Neural cell (in vitro differentiated cells): ENCODE measurements at regions not wholly inside any gene's neighbourhood (a gene's known extent, or its start where the extent isn't known, plus 50 kb on each side); places are given as distances from the start of the nearest gene placed in this dataset.

Source experiments
- H2AFZ ChIP-seq: fragments of 200-600, 300-800 bp; sonication (generic), shearing (Covaris generic); 2 replicates; pipeline ENCODE4 v1.6.0; 2014; ENCODE audit warnings: low read depth, mild to moderate bottlenecking, antibody characterized with exemption, low read length, moderate library complexity
- H3F3A ChIP-seq: fragments of 200-600 bp; shearing (Covaris generic); 2 replicates; pipeline ENCODE4 v1.6.1; 2016; ENCODE audit warnings: mild to moderate bottlenecking, moderate library complexity, mixed read lengths, antibody characterized with exemption, low read length; ENCODE audit not compliant: insufficient read depth, poor library complexity, severe bottlenecking
- H3K27ac ChIP-seq: fragments of 200-600, 300-800 bp; sonication (generic), shearing (Covaris generic); 2 replicates; pipeline ENCODE4 v1.5.1; 2014; ENCODE audit warnings: mild to moderate bottlenecking, low read length, moderate library complexity
- H3K27me3 ChIP-seq: fragments of 300-800, 200-600 bp; sonication (generic), shearing (Covaris generic); 2 replicates; pipeline ENCODE4 v1.6.0; 2014; ENCODE audit warnings: mild to moderate bottlenecking, low read depth, low read length, moderate library complexity; ENCODE audit not compliant: insufficient read depth
- H3K36me3 ChIP-seq: fragments of 300-800, 200-600 bp; sonication (generic), shearing (Covaris generic); 2 replicates; pipeline ENCODE4 v1.5.1; 2014; ENCODE audit warnings: mild to moderate bottlenecking, antibody characterized with exemption, low read length, moderate library complexity; ENCODE audit not compliant: insufficient read depth
- H3K4me2 ChIP-seq: fragments of 300-800, 200-600 bp; sonication (generic), shearing (Covaris generic); 2 replicates; pipeline ENCODE4 v1.6.0; 2014; ENCODE audit warnings: mild to moderate bottlenecking, low read length
- H3K4me3 ChIP-seq: fragments of 300-800, 200-600 bp; sonication (generic), shearing (Covaris generic); 2 replicates; pipeline ENCODE4 v1.5.1; 2014; ENCODE audit warnings: mild to moderate bottlenecking, low read length, moderate library complexity
- H3K79me2 ChIP-seq: fragments of 200-600 bp; shearing (Covaris generic); replicated peaks from 2 replicates; pipeline ENCODE4 v1.6.0; 2014; ENCODE audit warnings: mild to moderate bottlenecking, low read length, moderate library complexity; ENCODE audit not compliant: insufficient read depth
- H3K9ac ChIP-seq: fragments of 300-800, 200-600 bp; sonication (generic), shearing (Covaris generic); 2 replicates; pipeline ENCODE4 v1.6.1; 2016; ENCODE audit warnings: mild to moderate bottlenecking, low read length, mixed read lengths
- H3K9me2 ChIP-seq: fragments of 200-600 bp; shearing (Covaris generic); 2 replicates; pipeline ENCODE4 v1.6.1; 2016; ENCODE audit warnings: mild to moderate bottlenecking, low read length, mixed read lengths; ENCODE audit not compliant: insufficient read depth
- H3K9me3 ChIP-seq: fragments of 200-600, 300-800 bp; sonication (generic), shearing (Covaris generic); 2 replicates; pipeline ENCODE4 v1.6.1; 2016; ENCODE audit warnings: mild to moderate bottlenecking, mixed run types, low read length, moderate library complexity, mixed read lengths
- H4K20me1 ChIP-seq: fragments of 200-600 bp; shearing (Covaris generic); 2 replicates; pipeline ENCODE4 v1.6.1; 2016; ENCODE audit warnings: mild to moderate bottlenecking, mixed run types; ENCODE audit not compliant: insufficient read depth
- EP300 ChIP-seq: fragments of 450-650 bp; conservative IDR thresholded peaks from 2 replicates; pipeline ENCODE4 v1.6.1; 2014; ENCODE audit warnings: antibody characterized with exemption, mild to moderate bottlenecking, moderate library complexity; ENCODE audit not compliant: poor library complexity, severe bottlenecking
- EZH2 ChIP-seq: fragments of 200-600, 300-800 bp; shearing (Covaris generic), sonication (generic); IDR thresholded peaks from 2 replicates; pipeline ENCODE4 v1.6.1; 2014; ENCODE audit warnings: antibody characterized with exemption, low read length, borderline replicate concordance, mild to moderate bottlenecking; ENCODE audit not compliant: insufficient read depth, poor library complexity, severe bottlenecking
- MXI1 ChIP-seq: fragments of 450-650 bp; conservative IDR thresholded peaks from 2 replicates; pipeline ENCODE4 v1.6.1; 2014; ENCODE audit warnings: antibody characterized with exemption, mild to moderate bottlenecking; ENCODE audit not compliant: poor library complexity, severe bottlenecking
- POLR2AphosphoS5 ChIP-seq: IDR thresholded peaks from 2 replicates; pipeline ENCODE4 v1.6.1; 2012
- RAD21 ChIP-seq: fragments of 450-650 bp; conservative IDR thresholded peaks from 2 replicates; pipeline ENCODE4 v1.6.1; 2014; ENCODE audit warnings: antibody characterized with exemption, mild to moderate bottlenecking, moderate library complexity
- SMC3 ChIP-seq: fragments of 450-650 bp; conservative IDR thresholded peaks from 2 replicates; pipeline ENCODE4 v1.6.1; 2014; ENCODE audit warnings: antibody characterized with exemption, mild to moderate bottlenecking, moderate library complexity; ENCODE audit not compliant: poor library complexity
- TAF1 ChIP-seq: IDR thresholded peaks from 2 replicates; pipeline ENCODE4 v1.6.1; 2012; ENCODE audit warnings: low read depth
- TF ChIP-seq, protein P1 (sequence below): fragments of 450-650 bp; IDR thresholded peaks from 2 replicates; pipeline ENCODE4 v1.5.1; 2014; ENCODE audit warnings: antibody characterized with exemption, mild to moderate bottlenecking, moderate library complexity; ENCODE audit not compliant: poor library complexity, severe bottlenecking
- TF ChIP-seq, protein P2 (sequence below): IDR thresholded peaks from 2 replicates; pipeline ENCODE4 v1.6.1; 2012; ENCODE audit warnings: borderline replicate concordance

DNA sequence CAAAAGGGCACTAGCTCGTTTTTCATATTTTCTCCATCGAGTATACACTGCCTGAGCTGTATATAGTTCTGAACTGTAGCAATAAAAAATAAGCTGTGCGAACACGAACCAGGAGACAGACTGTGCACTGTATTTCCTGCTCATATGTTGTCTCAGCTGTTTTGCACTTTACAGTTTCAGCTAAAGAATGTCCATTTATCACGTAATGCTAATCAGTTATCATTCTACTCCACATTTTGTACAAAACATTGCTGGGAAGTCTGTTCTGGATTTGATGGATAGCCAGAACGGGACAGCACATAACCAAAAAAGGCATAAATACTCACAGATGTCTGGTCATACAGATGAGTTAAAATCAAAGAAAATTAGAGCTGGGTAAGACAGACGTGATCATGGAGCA lies 315.5 kb upstream of the ADGRL3 start:
- Histone ChIP-seq H3K9me2 (no peaks in the 10 kb centered on the region), H2AFZ (no peak overlapping the region), H3K4me2 (no peak overlapping the region), H3K9ac (no peak overlapping the region), H3K27me3 (no peaks in the 10 kb centered on the region), H4K20me1 (no peaks in the 10 kb centered on the region), H3F3A (no peaks in the 10 kb centered on the region), H3K27ac (no peak overlapping the region), H3K79me2 (no peaks in the 10 kb centered on the region), H3K4me3 (no peak overlapping the region), H3K36me3 (no peaks in the 10 kb centered on the region), H3K9me3 (no peaks in the 10 kb centered on the region)
- no peak for TF ChIP-seq MXI1
- TF ChIP-seq SMC3, result no peak
- TF ChIP-seq POLR2AphosphoS5, result no peak
- no peak for TF ChIP-seq TAF1
- TF ChIP-seq EZH2, result no peak
- TF ChIP-seq, protein P1, sequence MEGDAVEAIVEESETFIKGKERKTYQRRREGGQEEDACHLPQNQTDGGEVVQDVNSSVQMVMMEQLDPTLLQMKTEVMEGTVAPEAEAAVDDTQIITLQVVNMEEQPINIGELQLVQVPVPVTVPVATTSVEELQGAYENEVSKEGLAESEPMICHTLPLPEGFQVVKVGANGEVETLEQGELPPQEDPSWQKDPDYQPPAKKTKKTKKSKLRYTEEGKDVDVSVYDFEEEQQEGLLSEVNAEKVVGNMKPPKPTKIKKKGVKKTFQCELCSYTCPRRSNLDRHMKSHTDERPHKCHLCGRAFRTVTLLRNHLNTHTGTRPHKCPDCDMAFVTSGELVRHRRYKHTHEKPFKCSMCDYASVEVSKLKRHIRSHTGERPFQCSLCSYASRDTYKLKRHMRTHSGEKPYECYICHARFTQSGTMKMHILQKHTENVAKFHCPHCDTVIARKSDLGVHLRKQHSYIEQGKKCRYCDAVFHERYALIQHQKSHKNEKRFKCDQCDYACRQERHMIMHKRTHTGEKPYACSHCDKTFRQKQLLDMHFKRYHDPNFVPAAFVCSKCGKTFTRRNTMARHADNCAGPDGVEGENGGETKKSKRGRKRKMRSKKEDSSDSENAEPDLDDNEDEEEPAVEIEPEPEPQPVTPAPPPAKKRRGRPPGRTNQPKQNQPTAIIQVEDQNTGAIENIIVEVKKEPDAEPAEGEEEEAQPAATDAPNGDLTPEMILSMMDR, result no peak
- TF ChIP-seq RAD21, result no peak
- TF ChIP-seq EP300, result no peak
- TF ChIP-seq, protein P2, sequence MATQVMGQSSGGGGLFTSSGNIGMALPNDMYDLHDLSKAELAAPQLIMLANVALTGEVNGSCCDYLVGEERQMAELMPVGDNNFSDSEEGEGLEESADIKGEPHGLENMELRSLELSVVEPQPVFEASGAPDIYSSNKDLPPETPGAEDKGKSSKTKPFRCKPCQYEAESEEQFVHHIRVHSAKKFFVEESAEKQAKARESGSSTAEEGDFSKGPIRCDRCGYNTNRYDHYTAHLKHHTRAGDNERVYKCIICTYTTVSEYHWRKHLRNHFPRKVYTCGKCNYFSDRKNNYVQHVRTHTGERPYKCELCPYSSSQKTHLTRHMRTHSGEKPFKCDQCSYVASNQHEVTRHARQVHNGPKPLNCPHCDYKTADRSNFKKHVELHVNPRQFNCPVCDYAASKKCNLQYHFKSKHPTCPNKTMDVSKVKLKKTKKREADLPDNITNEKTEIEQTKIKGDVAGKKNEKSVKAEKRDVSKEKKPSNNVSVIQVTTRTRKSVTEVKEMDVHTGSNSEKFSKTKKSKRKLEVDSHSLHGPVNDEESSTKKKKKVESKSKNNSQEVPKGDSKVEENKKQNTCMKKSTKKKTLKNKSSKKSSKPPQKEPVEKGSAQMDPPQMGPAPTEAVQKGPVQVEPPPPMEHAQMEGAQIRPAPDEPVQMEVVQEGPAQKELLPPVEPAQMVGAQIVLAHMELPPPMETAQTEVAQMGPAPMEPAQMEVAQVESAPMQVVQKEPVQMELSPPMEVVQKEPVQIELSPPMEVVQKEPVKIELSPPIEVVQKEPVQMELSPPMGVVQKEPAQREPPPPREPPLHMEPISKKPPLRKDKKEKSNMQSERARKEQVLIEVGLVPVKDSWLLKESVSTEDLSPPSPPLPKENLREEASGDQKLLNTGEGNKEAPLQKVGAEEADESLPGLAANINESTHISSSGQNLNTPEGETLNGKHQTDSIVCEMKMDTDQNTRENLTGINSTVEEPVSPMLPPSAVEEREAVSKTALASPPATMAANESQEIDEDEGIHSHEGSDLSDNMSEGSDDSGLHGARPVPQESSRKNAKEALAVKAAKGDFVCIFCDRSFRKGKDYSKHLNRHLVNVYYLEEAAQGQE, result no peak

DNA sequence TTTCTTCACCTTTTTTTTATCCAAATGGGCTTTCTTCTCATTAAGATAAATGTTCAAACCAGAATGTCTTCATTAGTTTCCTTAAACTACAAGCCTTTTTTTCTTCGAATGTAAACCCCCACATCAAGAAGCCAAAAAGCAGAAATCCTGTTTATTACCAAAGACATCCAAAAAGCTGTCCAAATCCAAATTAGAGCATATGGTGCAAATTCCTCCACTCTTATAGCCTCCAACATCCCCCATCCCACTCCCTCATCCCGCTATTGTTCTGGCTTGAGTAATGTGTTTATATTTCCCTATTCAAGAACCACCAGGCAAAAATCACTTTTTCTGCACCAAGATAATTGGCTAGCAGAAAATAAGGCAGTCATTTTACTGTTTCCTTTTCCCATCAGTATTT lies 315.1 kb upstream of the ADGRL3 start:
- no peak overlapping the region for H3K27ac ChIP-seq
- H3K9me3 ChIP-seq, result no peaks in the 10 kb centered on the region
- no peaks in the 10 kb centered on the region for H3K9me2 ChIP-seq
- no peaks in the 10 kb centered on the region for H3K27me3 ChIP-seq
- no peak overlapping the region for H3K4me2 ChIP-seq
- no peaks in the 10 kb centered on the region for H3F3A ChIP-seq
- no peak overlapping the region for H3K4me3 ChIP-seq
- H4K20me1 ChIP-seq, result no peaks in the 10 kb centered on the region
- no peaks in the 10 kb centered on the region for H3K79me2 ChIP-seq
- H3K36me3 ChIP-seq, result no peaks in the 10 kb centered on the region
- TF ChIP-seq EP300, result no peak
- TF ChIP-seq SMC3, result no peak
- TF ChIP-seq POLR2AphosphoS5, result no peak
- TF ChIP-seq, protein P1, result no peak
- no peak for TF ChIP-seq RAD21
- no peak for TF ChIP-seq MXI1
- TF ChIP-seq, protein P2, result no peak
- no peak for TF ChIP-seq TAF1
- TF ChIP-seq EZH2, result no peak
- no peak overlapping the region for H3K9ac ChIP-seq
- no peak overlapping the region for H2AFZ ChIP-seq
